Anterior cingulate cortex (tissue), 58 donors: ENCODE measurements at regions not wholly inside any gene's neighbourhood (a gene's known extent, or its start where the extent isn't known, plus 50 kb on each side); places are given as distances from the start of the nearest gene placed in this dataset.

ENCODE experiments used
- DNase-seq, 58 donors: peaks; one replicate each; lab custom pipeline; 2025; lab: John Stamatoyannopoulos, UW

DNA sequence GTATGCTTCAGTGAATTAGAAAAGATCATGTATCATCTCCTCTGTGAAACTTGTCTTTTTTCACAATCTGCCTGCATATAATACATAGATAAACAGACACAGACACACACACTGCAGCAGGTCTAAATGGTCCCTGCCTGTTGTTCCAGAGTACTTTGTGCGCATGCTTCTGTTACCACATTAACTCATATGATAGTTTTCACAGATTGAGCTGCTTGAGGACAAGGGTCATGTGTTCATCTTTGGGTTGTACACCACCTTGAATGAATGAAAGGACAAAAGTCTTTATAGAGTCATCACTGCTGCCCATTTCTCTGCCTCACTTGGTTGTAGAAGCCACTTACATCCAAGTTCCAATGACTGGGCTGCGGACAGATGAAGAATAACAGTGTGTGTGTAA lies 72.7 kb upstream of the GLS start:
- DNase-seq = no peak

DNA sequence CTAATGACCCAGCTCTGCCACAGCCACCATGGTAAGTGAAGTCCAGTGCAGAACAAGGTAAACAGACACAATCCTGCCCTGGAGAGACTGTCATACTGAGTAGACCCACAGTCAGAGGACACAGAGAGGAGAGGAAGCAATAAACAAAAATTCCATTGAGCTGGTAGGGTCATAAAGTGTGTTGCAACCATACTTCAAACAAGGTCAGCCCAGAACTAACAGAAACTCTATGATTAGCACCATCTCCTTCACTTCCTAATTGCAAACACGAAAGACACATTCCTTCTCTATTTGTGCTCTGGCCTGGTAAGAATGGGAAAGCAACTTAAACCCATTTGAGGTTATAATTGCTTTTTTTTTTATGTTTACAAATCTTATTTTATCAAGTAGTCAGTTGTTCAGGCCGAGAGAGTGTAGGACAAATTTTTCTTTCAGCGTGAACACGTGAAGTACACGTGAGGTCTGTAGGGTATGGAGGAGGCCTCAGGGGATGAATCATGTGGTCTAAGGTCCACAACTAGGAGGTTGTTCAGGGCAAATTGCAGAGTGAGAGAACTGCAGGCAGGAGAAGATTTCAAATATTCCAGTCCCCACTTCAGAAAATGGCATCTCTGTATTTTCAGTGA lies 71.4 kb upstream of the GLS start:
- DNase-seq = no peak

DNA sequence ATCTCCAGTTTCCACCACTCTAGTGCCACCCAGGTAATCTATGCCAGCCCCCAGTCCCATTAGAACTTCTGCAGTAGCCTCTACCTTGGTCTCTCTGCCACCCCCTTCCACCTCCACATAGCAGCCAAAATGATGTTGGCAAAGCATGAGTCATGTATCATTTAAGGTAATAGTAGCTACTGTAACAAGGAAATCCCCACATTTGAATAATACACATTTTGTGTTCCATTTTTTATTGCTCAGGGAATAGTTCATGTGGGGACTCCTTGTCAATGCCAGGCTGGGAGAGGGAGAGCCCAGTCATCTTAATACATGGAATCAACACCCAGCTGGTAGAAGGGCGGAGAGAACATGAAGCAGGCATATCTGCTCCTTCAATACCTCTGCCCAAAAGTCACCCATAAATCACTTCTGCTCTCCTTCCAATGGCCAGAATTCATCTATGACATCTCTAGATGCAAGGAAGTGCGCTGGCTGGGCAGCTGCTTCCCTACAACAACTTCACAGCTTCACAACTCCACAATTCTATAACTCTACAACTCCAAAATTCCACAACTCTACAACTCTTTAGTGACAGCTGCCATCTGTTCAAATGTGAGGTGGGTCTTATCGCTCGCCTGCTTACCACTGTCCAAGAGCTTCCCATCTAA lies 70.6 kb upstream of the GLS start:
- DNase-seq = no peak

- DNase-seq = no peak
Observed at GRCh38 chr2:190810981-190811587, 69.5 kb upstream of the GLS start.

GRCh38 chr2:190811811-190812210 lies 68.8 kb upstream of the GLS start:
- DNase-seq = no peak

GRCh38 chr2:190812506-190813294 lies 67.9 kb upstream of the GLS start:
- DNase-seq = no peak

DNA sequence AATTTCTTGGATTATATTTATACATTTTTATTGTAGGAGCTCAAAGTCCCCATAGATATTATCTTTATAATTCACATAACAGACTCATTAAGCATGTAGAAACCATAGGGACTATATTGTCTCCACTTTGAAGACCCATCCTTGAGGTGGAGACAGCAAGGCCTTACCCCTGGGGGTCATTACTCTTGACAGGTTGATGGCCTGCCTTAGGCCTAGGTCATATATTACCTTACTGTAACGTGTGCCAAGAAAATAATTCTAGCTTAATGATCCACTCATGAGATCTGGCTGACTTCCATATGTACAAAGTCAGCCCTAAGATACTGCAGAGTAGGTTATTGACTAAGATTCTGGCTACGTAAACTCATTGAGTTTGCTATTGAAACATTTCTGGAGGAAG lies 65.4 kb upstream of the GLS start:
- DNase-seq = no peak

DNA sequence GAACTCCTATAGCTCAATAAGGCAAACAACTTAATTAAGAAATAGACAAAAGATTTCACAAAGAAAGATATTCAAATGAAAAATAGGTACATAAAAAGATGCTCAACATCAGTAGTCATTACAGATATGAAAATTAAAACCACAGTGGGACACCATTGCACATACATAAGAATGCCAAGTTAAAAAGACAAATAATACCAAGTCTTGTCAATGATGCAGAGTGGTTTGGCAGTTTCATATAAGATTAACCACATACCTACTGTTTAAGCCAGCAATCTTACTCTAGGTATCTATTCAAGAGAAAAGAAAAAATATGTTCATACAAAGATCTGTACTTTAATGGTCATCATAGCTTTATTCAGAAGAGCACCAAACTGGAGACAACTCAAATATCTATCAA lies 63.5 kb upstream of the GLS start:
- DNase-seq = no peak

DNA sequence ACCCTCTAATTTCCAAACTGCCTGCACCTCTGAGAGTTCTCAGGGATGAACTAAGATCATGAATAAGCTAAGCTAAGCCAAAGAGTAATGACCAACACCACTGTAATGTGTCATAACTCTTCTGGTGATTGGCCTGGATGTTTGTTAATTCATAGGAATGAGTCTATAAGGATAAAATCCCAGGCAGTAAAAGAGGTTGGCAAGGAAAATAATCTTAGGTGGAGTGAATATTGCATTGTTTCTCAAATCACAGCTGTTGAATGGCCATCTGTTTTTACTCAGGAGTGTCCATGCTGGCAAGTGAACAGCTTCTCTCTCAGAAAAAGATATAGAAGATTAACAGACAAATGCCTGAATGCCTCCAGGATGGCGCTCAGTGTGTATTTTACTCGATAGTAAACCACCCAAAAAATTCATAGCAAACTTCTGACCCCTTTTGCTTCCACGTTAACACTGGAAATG lies 60.8 kb upstream of the GLS start:
- DNase-seq = no peak

DNA sequence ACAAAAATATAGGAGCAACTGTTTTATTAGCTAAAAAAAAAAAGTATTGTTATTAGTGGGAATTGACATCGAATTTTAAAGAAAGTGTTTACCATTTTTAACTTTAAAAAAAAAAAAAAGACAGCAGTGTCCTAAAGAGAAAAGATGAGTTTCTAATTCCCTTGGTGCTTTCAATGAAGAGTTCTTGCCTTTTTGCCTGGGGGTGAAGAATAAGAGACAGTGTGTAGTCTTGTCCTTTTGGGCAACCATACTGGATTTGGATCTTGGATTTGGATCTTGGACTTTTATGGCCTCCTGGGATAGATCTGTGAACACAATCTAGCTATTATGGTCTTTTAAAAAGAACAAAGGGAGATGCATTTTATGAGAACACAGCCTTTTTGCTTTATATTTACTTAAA lies 60.2 kb upstream of the GLS start:
- DNase-seq = no peak

- DNase-seq = no peak
Observed at GRCh38 chr2:190822043-190822442, 58.6 kb upstream of the GLS start.

DNA sequence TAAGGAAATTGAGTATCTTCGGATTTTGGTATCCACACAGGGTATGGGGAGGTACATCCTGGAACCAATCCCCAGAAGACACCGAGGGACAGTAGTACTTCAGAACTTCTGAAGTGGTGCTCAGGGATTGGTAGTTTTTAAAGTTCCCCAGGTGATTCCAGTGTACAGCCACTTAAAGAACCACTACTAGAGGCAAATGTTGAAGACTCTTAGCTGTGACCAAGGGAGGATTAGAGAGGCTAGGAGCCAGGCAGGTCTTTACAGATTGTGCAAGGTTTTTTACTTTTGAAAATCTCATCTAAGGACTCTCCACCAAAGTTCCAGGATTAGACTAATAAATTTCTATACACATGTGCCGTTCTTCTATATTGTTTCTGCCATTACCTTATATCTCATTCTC lies 52.9 kb upstream of the GLS start:
- DNase-seq = no peak

DNA sequence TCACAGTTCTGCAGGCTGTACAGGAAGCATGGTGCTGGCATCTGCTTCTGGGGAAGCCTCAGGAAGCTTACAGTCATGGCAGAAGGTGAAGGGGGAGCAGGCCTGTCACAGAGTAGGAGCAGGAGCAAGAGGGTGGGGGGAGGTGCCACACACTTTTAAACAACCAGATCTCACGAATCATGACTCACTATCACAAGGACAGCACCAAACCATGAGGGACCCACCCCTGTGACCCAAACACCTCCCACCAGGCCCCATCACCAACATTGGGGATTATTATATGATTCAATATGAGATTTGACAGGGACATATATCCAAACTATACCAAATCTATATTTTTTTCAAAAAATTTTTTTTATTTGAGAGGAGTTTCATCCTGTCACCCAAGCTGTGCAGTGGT lies 51.0 kb upstream of the GLS start:
- no peak for DNase-seq
